Upper lobe of left lung (tissue), 6 donors: ENCODE measurements at regions not wholly inside any gene's neighbourhood (a gene's known extent, or its start where the extent isn't known, plus 50 kb on each side); places are given as distances from the start of the nearest gene placed in this dataset.
"Not testable (repeated sequence)": the region's sequence is repeated elsewhere in the genome, so short reads cannot be mapped to it uniquely, and the experiment has no call there.

ENCODE experiments used
- ATAC-seq, 2 donors: fragments of 200-7000 bp; cut with Tn5 transposase; one replicate each; pipeline ENCODE4 v1.9.1; 2022; ENCODE audit warnings: mild to moderate bottlenecking in 2 of 2, moderate library complexity in 2 of 2; ENCODE audit not compliant: low FRiP score in 2 of 2
- DNase-seq, 2 donors: peaks; one replicate each; pipeline ENCODE4 v3.0.0-alpha.2; 2019 to 2020
- H3K27ac ChIP-seq, 4 donors: fragments of 200-600 bp; sonication (generic); one replicate each; pipeline ENCODE4 v1.5.1; 2016 to 2019
- H3K27me3 ChIP-seq, 4 donors: fragments of 200-600 bp; sonication (generic); one replicate each; pipeline ENCODE4 v1.5.1; 2017 to 2019
- H3K36me3 ChIP-seq, 4 donors: fragments of 200-600 bp; sonication (generic); one replicate each; pipeline ENCODE4 v1.5.1; 2016 to 2019
- H3K4me1 ChIP-seq, 4 donors: fragments of 200-600 bp; sonication (generic); one replicate each; pipeline ENCODE4 v1.5.1; 2018 to 2019
- H3K4me3 ChIP-seq, 4 donors: fragments of 200-600 bp; sonication (generic); one replicate each; pipeline ENCODE4 v1.5.1; 2017 to 2019; ENCODE audit warnings: mild to moderate bottlenecking in 2 of 4, moderate library complexity in 1 of 4
- H3K9me3 ChIP-seq, 4 donors: fragments of 200-600 bp; sonication (generic); one replicate each; pipeline ENCODE4 v1.5.1; 2018 to 2019
- CTCF ChIP-seq, 6 experiments: fragments of 450-650 bp in 4 of 6; fragments of 200-600 bp in 2 of 6; sonication (generic) in 2 of 6; IDR thresholded peaks; one replicate each; pipeline ENCODE4 v1.5.1; 2016 to 2019; ENCODE audit warnings: antibody characterized with exemption in 6 of 6
- EP300 ChIP-seq, 4 donors: sonication (generic); formaldehyde crosslinking; IDR thresholded peaks; one replicate each; pipeline ENCODE4 v1.5.1; 2017; ENCODE audit warnings: antibody characterized with exemption in 4 of 4, control low read depth in 2 of 4
- POLR2A ChIP-seq, 4 donors: fragments of 450-650 bp; IDR thresholded peaks; one replicate each; pipeline ENCODE4 v1.5.1; 2016 to 2017; ENCODE audit warnings: antibody characterized with exemption in 4 of 4, mild to moderate bottlenecking in 2 of 4
- POLR2AphosphoS5 ChIP-seq, 2 donors: sonication (generic); formaldehyde crosslinking; IDR thresholded peaks; one replicate each; pipeline ENCODE4 v1.5.1; 2017; ENCODE audit warnings: antibody characterized with exemption in 2 of 2
- whole genome bisulfite sequencing, 2 donors: methylation state at CpG; one replicate each; pipeline ENCODE4 v1.1.5; 2017 to 2018; 5-methylcytosine and 5-hydroxymethylcytosine counted together
- donor health status: DM: no; HTN: no; CAD: no; lungs with moderate emphysema.
- donor health status: DM: no; HTN: yes; CAD: no; lungs with severe emphysema.

GRCh38 chr6:80519811-80520594, 413.5 kb downstream of the BCKDHB start:
- Histone ChIP-seq H3K27me3 (no peaks in the 10 kb centered on the region), H3K9me3 (no peaks in the 10 kb centered on the region), H3K4me3 (no peak overlapping the region), H3K4me1 (peaks cover 0 to 9% (median 3%) of the 10 kb centered on the region in 4 donors), H3K36me3 (no peaks in the 10 kb centered on the region), H3K27ac (no peak overlapping the region)
- DNase-seq (no peak), ATAC-seq (no peak)
- 87 to 88% methylated on average over 2 of the region's 2 CpGs for WGBS, 2 donors
- TF ChIP-seq EP300 (IDR thresholded peaks at IDR 0.05), result no peak
- TF ChIP-seq POLR2AphosphoS5 (IDR thresholded peaks at IDR 0.05), result no peak
- no peak for TF ChIP-seq CTCF (IDR thresholded peaks at IDR 0.05)
- no peak for TF ChIP-seq POLR2A (IDR thresholded peaks at IDR 0.05)

GRCh38 chr6:80517525-80517924, 411.1 kb downstream of the BCKDHB start:
- no peaks in the 10 kb centered on the region for H3K27me3 ChIP-seq
- no peaks in the 10 kb centered on the region for H3K36me3 ChIP-seq
- DNase-seq (no peak), ATAC-seq (no peak)
- no peaks in the 10 kb centered on the region for H3K4me1 ChIP-seq
- 78 to 79% methylated on average over 2 of the region's 2 CpGs for WGBS, 2 donors
- TF ChIP-seq EP300 (IDR thresholded peaks at IDR 0.05) (no peak), POLR2AphosphoS5 (IDR thresholded peaks at IDR 0.05) (no peak), CTCF (IDR thresholded peaks at IDR 0.05) (no peak), POLR2A (IDR thresholded peaks at IDR 0.05) (no peak)
- no peaks in the 10 kb centered on the region for H3K9me3 ChIP-seq
- H3K27ac ChIP-seq, result no peak overlapping the region
- no peak overlapping the region for H3K4me3 ChIP-seq

GRCh38 chr6:80510521-80510920, 404.1 kb downstream of the BCKDHB start:
- not testable (repeated sequence) for H3K4me1 ChIP-seq, H3K4me3 ChIP-seq, H3K27me3 ChIP-seq, H3K36me3 ChIP-seq, DNase-seq, H3K27ac ChIP-seq, ATAC-seq, H3K9me3 ChIP-seq
- WGBS, 2 donors, result 80 to 93% methylated on average over 1 of the region's 1 CpG

- Histone ChIP-seq H3K27ac (no peak overlapping the region), H3K27me3 (no peaks in the 10 kb centered on the region), H3K9me3 (no peaks in the 10 kb centered on the region), H3K4me1 (peaks cover 0 to 3% (median 0%) of the 10 kb centered on the region in 4 donors), H3K36me3 (no peaks in the 10 kb centered on the region), H3K4me3 (no peak overlapping the region)
- TF ChIP-seq CTCF (IDR thresholded peaks at IDR 0.05), result no peak
- TF ChIP-seq EP300 (IDR thresholded peaks at IDR 0.05), result peak in 1 of 4 donors; percentile 55
- no peak for DNase-seq
- ATAC-seq, result no peak
These were observed 402.6 kb downstream of the BCKDHB start for GRCh38 chr6:80508885-80509630.

GRCh38 chr6:80504882-80505281, 398.4 kb downstream of the BCKDHB start:
- no peaks in the 10 kb centered on the region for H3K36me3 ChIP-seq
- no peaks in the 10 kb centered on the region for H3K9me3 ChIP-seq
- ATAC-seq (no peak), DNase-seq (no peak)
- 87 to 91% methylated on average over 3 of the region's 3 CpGs for WGBS, 2 donors
- H3K27ac ChIP-seq, result no peak overlapping the region
- peaks cover 0 to 3% (median 0%) of the 10 kb centered on the region in 4 donors for H3K4me1 ChIP-seq
- TF ChIP-seq POLR2A (IDR thresholded peaks at IDR 0.05) (no peak), EP300 (IDR thresholded peaks at IDR 0.05) (no peak), POLR2AphosphoS5 (IDR thresholded peaks at IDR 0.05) (no peak), CTCF (IDR thresholded peaks at IDR 0.05) (no peak)
- no peaks in the 10 kb centered on the region for H3K27me3 ChIP-seq
- H3K4me3 ChIP-seq, result no peak overlapping the region
